ENCODE measurements at regions not wholly inside any gene's neighbourhood (a gene's known extent, or its start where the extent isn't known, plus 50 kb on each side); places are given as distances from the start of the nearest gene placed in this dataset.

DNA sequence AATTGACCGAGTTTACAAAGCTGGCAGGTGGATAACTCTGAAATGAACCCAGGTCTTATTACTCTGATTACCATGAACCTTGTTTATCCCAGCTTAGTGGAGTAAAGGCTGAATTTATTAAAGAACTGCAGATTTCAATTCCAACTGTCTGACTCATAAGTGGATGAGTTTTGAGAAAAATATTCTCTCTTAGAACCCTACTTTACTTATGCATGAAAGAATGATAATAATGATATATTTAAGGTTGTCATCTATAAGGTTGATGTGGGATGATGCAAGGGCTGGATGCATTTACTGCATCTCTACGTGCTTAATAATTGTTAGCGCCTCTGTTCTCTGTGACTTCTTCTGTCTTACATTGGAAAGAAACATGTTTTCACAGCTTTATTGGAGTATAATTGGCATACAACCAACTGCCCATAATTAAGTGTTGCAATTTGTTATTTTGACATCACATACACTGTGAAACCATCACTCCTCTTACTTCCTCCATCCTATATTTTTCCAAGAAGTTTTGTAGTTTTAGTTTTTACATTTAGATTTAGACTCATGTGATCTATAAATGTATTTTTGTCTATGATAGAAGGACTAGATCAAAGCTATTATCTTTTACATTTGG, 771.2 kb upstream of the ARRDC4 start:
- TF ChIP-seq, protein P1, sequence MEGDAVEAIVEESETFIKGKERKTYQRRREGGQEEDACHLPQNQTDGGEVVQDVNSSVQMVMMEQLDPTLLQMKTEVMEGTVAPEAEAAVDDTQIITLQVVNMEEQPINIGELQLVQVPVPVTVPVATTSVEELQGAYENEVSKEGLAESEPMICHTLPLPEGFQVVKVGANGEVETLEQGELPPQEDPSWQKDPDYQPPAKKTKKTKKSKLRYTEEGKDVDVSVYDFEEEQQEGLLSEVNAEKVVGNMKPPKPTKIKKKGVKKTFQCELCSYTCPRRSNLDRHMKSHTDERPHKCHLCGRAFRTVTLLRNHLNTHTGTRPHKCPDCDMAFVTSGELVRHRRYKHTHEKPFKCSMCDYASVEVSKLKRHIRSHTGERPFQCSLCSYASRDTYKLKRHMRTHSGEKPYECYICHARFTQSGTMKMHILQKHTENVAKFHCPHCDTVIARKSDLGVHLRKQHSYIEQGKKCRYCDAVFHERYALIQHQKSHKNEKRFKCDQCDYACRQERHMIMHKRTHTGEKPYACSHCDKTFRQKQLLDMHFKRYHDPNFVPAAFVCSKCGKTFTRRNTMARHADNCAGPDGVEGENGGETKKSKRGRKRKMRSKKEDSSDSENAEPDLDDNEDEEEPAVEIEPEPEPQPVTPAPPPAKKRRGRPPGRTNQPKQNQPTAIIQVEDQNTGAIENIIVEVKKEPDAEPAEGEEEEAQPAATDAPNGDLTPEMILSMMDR (IDR thresholded peaks at IDR 0.05; ENCODE audit: borderline replicate concordance, extremely low read depth, low read length, poor library complexity, severe bottlenecking), result no peak
- TF ChIP-seq EZH2 (IDR thresholded peaks at IDR 0.05; ENCODE audit: borderline replicate concordance, low read depth, low read length, severe bottlenecking), result no peak
